ENCODE measurements at regions not wholly inside any gene's neighbourhood (a gene's known extent, or its start where the extent isn't known, plus 50 kb on each side); places are given as distances from the start of the nearest gene placed in this dataset.

- no peak for TF ChIP-seq CTCF (IDR thresholded peaks at IDR 0.05; ENCODE audit: insufficient read depth, low read length)
- DNase-seq (ENCODE audit: low read depth), result no peak
- no peak overlapping the region for H3K4me3 ChIP-seq (ENCODE audit: low read depth, low read length)
Measured at GRCh38 chr3:74127256-74127655, 487.2 kb downstream of the CNTN3 start.

GRCh38 chr3:74124782-74125181 lies 489.7 kb downstream of the CNTN3 start:
- DNase-seq (ENCODE audit: low read depth), result no peak
- H3K4me3 ChIP-seq (ENCODE audit: low read depth, low read length), result no peak overlapping the region
- no peak for TF ChIP-seq CTCF (IDR thresholded peaks at IDR 0.05; ENCODE audit: insufficient read depth, low read length)

- H3K4me3 ChIP-seq (ENCODE audit: low read depth, low read length), result no peak overlapping the region
- no peak for TF ChIP-seq CTCF (IDR thresholded peaks at IDR 0.05; ENCODE audit: insufficient read depth, low read length)
- DNase-seq (ENCODE audit: low read depth), result no peak
Measured at GRCh38 chr3:74122281-74122680, 492.2 kb downstream of the CNTN3 start.

GRCh38 chr3:74121761-74122160 lies 492.7 kb downstream of the CNTN3 start:
- DNase-seq (ENCODE audit: low read depth), result no peak
- TF ChIP-seq CTCF (IDR thresholded peaks at IDR 0.05; ENCODE audit: insufficient read depth, low read length), result no peak
- no peak overlapping the region for H3K4me3 ChIP-seq (ENCODE audit: low read depth, low read length)

GRCh38 chr3:74119221-74119620 lies 494.5 kb upstream of the PDZRN3 start:
- DNase-seq (ENCODE audit: low read depth), result no peak
- no peak for TF ChIP-seq CTCF (IDR thresholded peaks at IDR 0.05; ENCODE audit: insufficient read depth, low read length)
- no peak overlapping the region for H3K4me3 ChIP-seq (ENCODE audit: low read depth, low read length)

- no peak for TF ChIP-seq CTCF (IDR thresholded peaks at IDR 0.05; ENCODE audit: insufficient read depth, low read length)
- no peak for DNase-seq (ENCODE audit: low read depth)
- H3K4me3 ChIP-seq (ENCODE audit: low read depth, low read length), result no peak overlapping the region
Measured at GRCh38 chr3:74115906-74116305, 491.2 kb upstream of the PDZRN3 start.

GRCh38 chr3:74107451-74107850 lies 482.7 kb upstream of the PDZRN3 start:
- no peak for DNase-seq (ENCODE audit: low read depth)
- TF ChIP-seq CTCF (IDR thresholded peaks at IDR 0.05; ENCODE audit: insufficient read depth, low read length), result no peak

More at GRCh38 chr3:74107451-74107850, 482.7 kb upstream of the PDZRN3 start:
- no peak overlapping the region for H3K4me3 ChIP-seq (ENCODE audit: low read depth, low read length)
